DND-41 (cell line): ENCODE measurements at regions not wholly inside any gene's neighbourhood (a gene's known extent, or its start where the extent isn't known, plus 50 kb on each side); places are given as distances from the start of the nearest gene placed in this dataset.
A peak's percentile ranks its signal among the peaks of the same experiment; 100 is the strongest.

Experiments
- ATAC-seq: fragments of 200-7000 bp; cut with Tn5 transposase; 3 replicates; pipeline ENCODE4 v1.9.1; 2021; ENCODE audit warnings: low read depth; ENCODE audit not compliant: insufficient read depth
- DNase-seq: peaks from one replicate; pipeline ENCODE4 v3.0.0-alpha.2; 2020
- H2AFZ ChIP-seq: 2 replicates; pipeline ENCODE4 v1.6.0; 2012; ENCODE audit warnings: low read depth, low read length
- H3K27ac ChIP-seq: 2 replicates; pipeline ENCODE4 v1.5.1; 2012; ENCODE audit warnings: low read length, inconsistent platforms
- H3K27me3 ChIP-seq: fragments of 200-600 bp; sonication (generic); 2 replicates; pipeline ENCODE4 v1.6.0; 2012; ENCODE audit warnings: low read length, mild to moderate bottlenecking, inconsistent platforms; ENCODE audit not compliant: insufficient read depth, poor library complexity
- H3K36me3 ChIP-seq: 2 replicates; pipeline ENCODE4 v1.5.1; 2012; ENCODE audit warnings: low read length, inconsistent platforms; ENCODE audit not compliant: insufficient read depth
- H3K4me1 ChIP-seq: 2 replicates; pipeline ENCODE4 v1.5.1; 2012; ENCODE audit warnings: mild to moderate bottlenecking, low read length; ENCODE audit not compliant: insufficient read depth
- H3K4me2 ChIP-seq: 2 replicates; pipeline ENCODE4 v1.6.0; 2012; ENCODE audit warnings: mild to moderate bottlenecking, moderate library complexity, low read length, inconsistent platforms; ENCODE audit not compliant: insufficient read depth
- H3K4me3 ChIP-seq, 2 experiments: fragments of 200-600 bp in 1 of 2; shearing (Covaris generic) in 1 of 2; 2 replicates each; pipeline ENCODE4 v1.5.1; 2012 to 2016; ENCODE audit warnings: inconsistent platforms in 2 of 2, low read length in 2 of 2, mild to moderate bottlenecking in 2 of 2, low read depth in 1 of 2, moderate library complexity in 1 of 2
- H3K79me2 ChIP-seq: 2 replicates; pipeline ENCODE4 v1.6.0; 2012; ENCODE audit warnings: low read length, inconsistent platforms; ENCODE audit not compliant: insufficient read depth
- H3K9ac ChIP-seq: 2 replicates; pipeline ENCODE4 v1.6.0; 2012; ENCODE audit warnings: low read depth, mild to moderate bottlenecking, inconsistent platforms, low read length, moderate library complexity
- H3K9me3 ChIP-seq: 2 replicates; pipeline ENCODE4 v1.5.1; 2012; ENCODE audit warnings: low read length, moderate library complexity, mild to moderate bottlenecking, inconsistent platforms; ENCODE audit not compliant: insufficient read depth, severe bottlenecking
- H4K20me1 ChIP-seq: 2 replicates; pipeline ENCODE4 v1.6.0; 2012; ENCODE audit warnings: low read length; ENCODE audit not compliant: insufficient read depth
- CTCF ChIP-seq: IDR thresholded peaks from 2 replicates; pipeline ENCODE4 v1.5.1; 2012; ENCODE audit warnings: borderline replicate concordance, low read length, moderate library complexity, mild to moderate bottlenecking; ENCODE audit not compliant: poor library complexity, severe bottlenecking; ENCODE audit errors: extremely low read depth
- EZH2 ChIP-seq: IDR thresholded peaks from 3 replicates; pipeline ENCODE4 v1.6.1; 2012; ENCODE audit warnings: borderline replicate concordance, low read depth, mild to moderate bottlenecking, moderate library complexity, low read length, inconsistent platforms; ENCODE audit not compliant: severe bottlenecking

- no peak for TF ChIP-seq EZH2
- TF ChIP-seq CTCF, result no peak
- peak overlapping the region; percentile 81 for H2AFZ ChIP-seq
- no peaks in the 10 kb centered on the region for H4K20me1 ChIP-seq
- peak overlapping the region; percentile 64 for H3K27ac ChIP-seq
- no peak for ATAC-seq
- H3K4me2 ChIP-seq, result peak overlapping the region; percentile 88
- H3K4me3 ChIP-seq, result peak overlapping the region; percentile 7 to 58; a peak in 3 of 4 replicates
- H3K79me2 ChIP-seq, result no peaks in the 10 kb centered on the region
- H3K36me3 ChIP-seq, result no peaks in the 10 kb centered on the region
- peak; percentile 43 for DNase-seq
- no peaks in the 10 kb centered on the region for H3K9me3 ChIP-seq
- H3K9ac ChIP-seq, result peak overlapping the region; percentile 49
- no peaks in the 10 kb centered on the region for H3K27me3 ChIP-seq
- peaks cover 33% of the 10 kb centered on the region for H3K4me1 ChIP-seq
These were observed 66.5 kb upstream of the PIM1 start for GRCh38 chr6:37103169-37104039.

- no peak for TF ChIP-seq CTCF
- no peak for TF ChIP-seq EZH2
- no peak overlapping the region for H3K4me2 ChIP-seq
- H4K20me1 ChIP-seq, result no peaks in the 10 kb centered on the region
- H3K9ac ChIP-seq, result no peak overlapping the region
- H3K9me3 ChIP-seq, result no peaks in the 10 kb centered on the region
- no peaks in the 10 kb centered on the region for H3K79me2 ChIP-seq
- no peak overlapping the region for H3K4me3 ChIP-seq
- no peak overlapping the region for H3K27ac ChIP-seq
- H2AFZ ChIP-seq, result no peak overlapping the region
- no peaks in the 10 kb centered on the region for H3K27me3 ChIP-seq
- DNase-seq, result no peak
- peaks cover 33% of the 10 kb centered on the region for H3K4me1 ChIP-seq
- no peaks in the 10 kb centered on the region for H3K36me3 ChIP-seq
- no peak for ATAC-seq
These were observed 65.2 kb upstream of the PIM1 start for GRCh38 chr6:37104824-37105147.

DNA sequence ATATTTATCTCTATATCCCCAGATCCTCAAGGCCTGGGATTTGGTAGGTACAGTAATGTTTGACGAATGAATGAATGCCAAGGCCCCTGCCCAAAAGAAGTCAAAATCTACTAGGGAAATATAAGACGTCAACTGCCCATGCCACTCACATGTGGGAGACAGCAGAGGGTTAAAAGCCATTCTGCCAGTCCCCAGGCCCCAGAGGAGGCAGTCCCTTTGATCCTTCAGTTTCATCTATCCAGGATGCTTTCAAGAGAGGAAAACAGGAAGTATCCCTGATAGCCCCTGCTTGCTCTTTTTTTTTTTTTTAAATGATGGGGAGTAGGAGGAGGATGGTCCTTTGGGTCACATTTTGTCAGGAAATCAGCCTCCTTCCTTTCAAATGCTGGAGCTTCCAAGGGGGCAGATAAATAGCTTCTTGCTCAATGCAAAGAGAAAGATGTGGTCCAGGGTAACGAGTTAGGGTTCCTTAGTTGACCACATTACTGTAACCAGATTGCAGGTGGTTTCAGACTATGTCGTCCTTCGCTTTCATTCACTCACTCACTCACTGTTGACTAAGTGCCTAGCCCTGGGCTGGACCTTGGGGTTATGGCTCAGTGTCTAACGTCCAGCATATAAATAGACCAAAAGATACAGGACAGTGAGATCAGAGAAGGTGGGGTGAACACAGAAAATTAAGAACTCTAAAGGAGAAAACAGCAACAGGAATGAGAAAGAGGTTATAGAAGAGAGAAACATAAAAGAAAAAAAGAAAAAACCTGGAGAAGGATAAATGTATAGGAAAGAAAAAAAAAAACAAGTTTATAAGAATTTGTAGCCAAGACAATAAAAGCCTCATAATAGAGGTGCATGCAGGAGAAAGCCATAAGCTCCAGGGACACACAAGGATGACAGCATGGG, 64.6 kb upstream of the PIM1 start:
- Histone ChIP-seq H4K20me1 (no peaks in the 10 kb centered on the region), H3K4me1 (peaks cover 33% of the 10 kb centered on the region), H2AFZ (no peak overlapping the region), H3K36me3 (no peaks in the 10 kb centered on the region), H3K4me2 (no peak overlapping the region), H3K9me3 (no peaks in the 10 kb centered on the region), H3K4me3 (no peak overlapping the region), H3K9ac (no peak overlapping the region), H3K27ac (no peak overlapping the region), H3K27me3 (no peaks in the 10 kb centered on the region), H3K79me2 (no peaks in the 10 kb centered on the region)
- TF ChIP-seq CTCF (no peak), EZH2 (no peak)
- ATAC-seq (no peak), DNase-seq (no peak)
